Stomach smooth muscle (tissue), 2 donors: ENCODE measurements at regions not wholly inside any gene's neighbourhood (a gene's known extent, or its start where the extent isn't known, plus 50 kb on each side); places are given as distances from the start of the nearest gene placed in this dataset.

ENCODE experiments used
- H3K27ac ChIP-seq: one replicate; pipeline ENCODE4 v1.7.0; 2013; ENCODE audit warnings: mild to moderate bottlenecking, low read length, inconsistent platforms
- H3K27me3 ChIP-seq, 2 donors: one replicate each; pipeline ENCODE4 v1.7.0; 2013; ENCODE audit warnings: low read length in 2 of 2; ENCODE audit not compliant: insufficient read depth in 2 of 2, control insufficient read depth in 1 of 2
- H3K36me3 ChIP-seq, 2 donors: one replicate each; pipeline ENCODE4 v1.7.0; 2013; ENCODE audit warnings: low read length in 2 of 2; ENCODE audit not compliant: control insufficient read depth in 2 of 2, insufficient read depth in 2 of 2
- H3K4me1 ChIP-seq: one replicate; pipeline ENCODE4 v1.7.0; 2013; ENCODE audit warnings: low read length; ENCODE audit not compliant: control insufficient read depth, insufficient read depth
- H3K4me3 ChIP-seq, 2 donors: one replicate each; pipeline ENCODE4 v1.7.0; 2013; ENCODE audit warnings: low read length in 2 of 2
- H3K9ac ChIP-seq, 2 donors: one replicate each; pipeline ENCODE4 v1.7.0; 2013; ENCODE audit warnings: low read length in 2 of 2, mild to moderate bottlenecking in 1 of 2
- H3K9me3 ChIP-seq, 2 donors: one replicate each; pipeline ENCODE4 v1.7.0; 2013; ENCODE audit warnings: low read length in 2 of 2; ENCODE audit not compliant: control insufficient read depth in 2 of 2
- donor health status: healthy.
- donor health status: Pancreatic carcinoma.

- Histone ChIP-seq H3K27me3 (no peaks in the 10 kb centered on the region), H3K9me3 (no peaks in the 10 kb centered on the region), H3K9ac (no peak overlapping the region), H3K27ac (no peak overlapping the region), H3K4me3 (no peak overlapping the region), H3K4me1 (no peaks in the 10 kb centered on the region), H3K36me3 (no peaks in the 10 kb centered on the region)
Observed at GRCh38 chr18:22311301-22311700, 106.4 kb downstream of the CTAGE1 start.

GRCh38 chr18:22309191-22309590 lies 108.5 kb downstream of the CTAGE1 start:
- H3K9me3 ChIP-seq = peaks cover 0 to 3% of the 10 kb centered on the region in 2 donors
- no peaks in the 10 kb centered on the region for H3K27me3 ChIP-seq
- H3K4me1 ChIP-seq = no peaks in the 10 kb centered on the region
- H3K4me3 ChIP-seq = no peak overlapping the region
- H3K27ac ChIP-seq = no peak overlapping the region
- no peak overlapping the region for H3K9ac ChIP-seq
- no peaks in the 10 kb centered on the region for H3K36me3 ChIP-seq

- Histone ChIP-seq H3K4me3 (no peak overlapping the region), H3K4me1 (no peaks in the 10 kb centered on the region), H3K9ac (no peak overlapping the region), H3K36me3 (no peaks in the 10 kb centered on the region), H3K27ac (no peak overlapping the region), H3K27me3 (no peaks in the 10 kb centered on the region), H3K9me3 (peaks cover 0 to 3% of the 10 kb centered on the region in 2 donors)
Observed at GRCh38 chr18:22307528-22307927, 110.2 kb downstream of the CTAGE1 start.

GRCh38 chr18:22303927-22304326 lies 113.8 kb downstream of the CTAGE1 start:
- Histone ChIP-seq H3K4me3 (no peak overlapping the region), H3K4me1 (no peaks in the 10 kb centered on the region), H3K9ac (no peak overlapping the region), H3K9me3 (peaks cover 0 to 3% of the 10 kb centered on the region in 2 donors), H3K36me3 (no peaks in the 10 kb centered on the region), H3K27ac (no peak overlapping the region), H3K27me3 (no peaks in the 10 kb centered on the region)

GRCh38 chr18:22302144-22302543 lies 115.6 kb downstream of the CTAGE1 start:
- no peak overlapping the region for H3K27ac ChIP-seq
- no peaks in the 10 kb centered on the region for H3K27me3 ChIP-seq

GRCh38 chr18:22300665-22301636 lies 116.8 kb downstream of the CTAGE1 start:
- peaks cover 0 to 3% of the 10 kb centered on the region in 2 donors for H3K9me3 ChIP-seq
- H3K36me3 ChIP-seq = no peaks in the 10 kb centered on the region
- H3K4me1 ChIP-seq = no peaks in the 10 kb centered on the region
- H3K4me3 ChIP-seq = no peak overlapping the region
- no peak overlapping the region for H3K27ac ChIP-seq
- H3K27me3 ChIP-seq = no peaks in the 10 kb centered on the region
- H3K9ac ChIP-seq = no peak overlapping the region

More at GRCh38 chr18:22302144-22302543, 115.6 kb downstream of the CTAGE1 start:
- H3K9ac ChIP-seq = no peak overlapping the region
- no peaks in the 10 kb centered on the region for H3K4me1 ChIP-seq
- H3K4me3 ChIP-seq = no peak overlapping the region
- peaks cover 0 to 3% of the 10 kb centered on the region in 2 donors for H3K9me3 ChIP-seq
- no peaks in the 10 kb centered on the region for H3K36me3 ChIP-seq

- no peaks in the 10 kb centered on the region for H3K27me3 ChIP-seq
- H3K4me3 ChIP-seq = no peak overlapping the region
- H3K27ac ChIP-seq = no peak overlapping the region
- no peaks in the 10 kb centered on the region for H3K4me1 ChIP-seq
- H3K9me3 ChIP-seq = no peaks in the 10 kb centered on the region
- H3K9ac ChIP-seq = no peak overlapping the region
- H3K36me3 ChIP-seq = no peaks in the 10 kb centered on the region
Observed at GRCh38 chr18:22297008-22297407, 120.7 kb downstream of the CTAGE1 start.

GRCh38 chr18:22296304-22296703 lies 121.4 kb downstream of the CTAGE1 start:
- H3K9me3 ChIP-seq = no peaks in the 10 kb centered on the region
- no peaks in the 10 kb centered on the region for H3K36me3 ChIP-seq
- no peaks in the 10 kb centered on the region for H3K27me3 ChIP-seq
- H3K4me3 ChIP-seq = no peak overlapping the region
- no peaks in the 10 kb centered on the region for H3K4me1 ChIP-seq
- no peak overlapping the region for H3K9ac ChIP-seq
- no peak overlapping the region for H3K27ac ChIP-seq

- H3K9ac ChIP-seq = no peak overlapping the region
- no peaks in the 10 kb centered on the region for H3K4me1 ChIP-seq
- no peaks in the 10 kb centered on the region for H3K36me3 ChIP-seq
- H3K9me3 ChIP-seq = peaks cover 0 to 4% of the 10 kb centered on the region in 2 donors
- no peak overlapping the region for H3K4me3 ChIP-seq
- no peak overlapping the region for H3K27ac ChIP-seq
- H3K27me3 ChIP-seq = no peaks in the 10 kb centered on the region
Observed at GRCh38 chr18:22293417-22293816, 124.0 kb downstream of the GATA6 start.

GRCh38 chr18:22290004-22290403 lies 120.6 kb downstream of the GATA6 start:
- H3K27me3 ChIP-seq = no peaks in the 10 kb centered on the region
- no peak overlapping the region for H3K9ac ChIP-seq
- no peak overlapping the region for H3K4me3 ChIP-seq

GRCh38 chr18:22286585-22286984 lies 117.2 kb downstream of the GATA6 start:
- H3K36me3 ChIP-seq = no peaks in the 10 kb centered on the region
- no peaks in the 10 kb centered on the region for H3K27me3 ChIP-seq
- H3K4me3 ChIP-seq = no peak overlapping the region
- H3K27ac ChIP-seq = no peak overlapping the region
- no peaks in the 10 kb centered on the region for H3K4me1 ChIP-seq
- peaks cover 0 to 4% of the 10 kb centered on the region in 2 donors for H3K9me3 ChIP-seq
- H3K9ac ChIP-seq = no peak overlapping the region

More at GRCh38 chr18:22290004-22290403, 120.6 kb downstream of the GATA6 start:
- Histone ChIP-seq H3K36me3 (no peaks in the 10 kb centered on the region), H3K4me1 (no peaks in the 10 kb centered on the region), H3K27ac (no peak overlapping the region), H3K9me3 (peaks cover 0 to 4% of the 10 kb centered on the region in 2 donors)
